Fibroblast of villous mesenchyme (primary cell): ENCODE measurements at regions not wholly inside any gene's neighbourhood (a gene's known extent, or its start where the extent isn't known, plus 50 kb on each side); places are given as distances from the start of the nearest gene placed in this dataset.

Experiments used
- DNase-seq: peaks from one replicate; pipeline ENCODE4 v3.0.0-alpha.2; 2010; ENCODE audit warnings: low read depth
- H3K4me3 ChIP-seq: 2 replicates; pipeline ENCODE4 v1.5.1; 2011; ENCODE audit warnings: low read depth, mild to moderate bottlenecking, low read length
- CTCF ChIP-seq: IDR thresholded peaks from 2 replicates; pipeline ENCODE4 v1.5.1; 2012; ENCODE audit warnings: low read depth, mild to moderate bottlenecking, low read length; ENCODE audit not compliant: insufficient read depth

GRCh38 chr11:28736256-28736655, 628.1 kb downstream of the METTL15 start:
- TF ChIP-seq CTCF: no peak
- no peak overlapping the region for H3K4me3 ChIP-seq
- DNase-seq: no peak

GRCh38 chr11:28735511-28735910, 627.3 kb downstream of the METTL15 start:
- no peak overlapping the region for H3K4me3 ChIP-seq
- no peak for DNase-seq
- TF ChIP-seq CTCF: no peak

GRCh38 chr11:28730889-28731288, 622.7 kb downstream of the METTL15 start:
- DNase-seq: no peak
- H3K4me3 ChIP-seq: no peak overlapping the region
- no peak for TF ChIP-seq CTCF

GRCh38 chr11:28730336-28730735, 622.1 kb downstream of the METTL15 start:
- TF ChIP-seq CTCF: no peak
- DNase-seq: no peak
- no peak overlapping the region for H3K4me3 ChIP-seq

- no peak for TF ChIP-seq CTCF
- H3K4me3 ChIP-seq: no peak overlapping the region
- no peak for DNase-seq
These were observed 621.2 kb downstream of the METTL15 start for GRCh38 chr11:28729339-28729738.

GRCh38 chr11:28728666-28729065, 620.5 kb downstream of the METTL15 start:
- no peak for DNase-seq
- TF ChIP-seq CTCF: no peak
- H3K4me3 ChIP-seq: no peak overlapping the region

- DNase-seq: no peak
- TF ChIP-seq CTCF: no peak
- H3K4me3 ChIP-seq: no peak overlapping the region
These were observed 619.1 kb downstream of the METTL15 start for GRCh38 chr11:28727254-28727653.
